Right hindlimb (tissue), 1 donor: ENCODE measurements at regions not wholly inside any gene's neighbourhood (a gene's known extent, or its start where the extent isn't known, plus 50 kb on each side); places are given as distances from the start of the nearest gene placed in this dataset.

Source experiments
- DNase-seq: peaks from one replicate; pipeline ENCODE4 v3.0.0-alpha.2; 2018

- DNase-seq = no peak
Measured at GRCh38 chr18:38047820-38048219, 482.2 kb upstream of the CELF4 start.

- no peak for DNase-seq
Measured at GRCh38 chr18:38046651-38047050, 481.1 kb upstream of the CELF4 start.

GRCh38 chr18:38045845-38046244, 480.2 kb upstream of the CELF4 start:
- DNase-seq = no peak

GRCh38 chr18:38042211-38042890, 476.8 kb upstream of the CELF4 start:
- DNase-seq = no peak

GRCh38 chr18:38038242-38038641, 472.6 kb upstream of the CELF4 start:
- no peak for DNase-seq

- no peak for DNase-seq
Measured at GRCh38 chr18:38035193-38035592, 469.6 kb upstream of the CELF4 start.

- DNase-seq = no peak
Measured at GRCh38 chr18:38033282-38033681, 467.7 kb upstream of the CELF4 start.

- DNase-seq = no peak
Measured at GRCh38 chr18:38032516-38032915, 466.9 kb upstream of the CELF4 start.

- DNase-seq = no peak
Measured at GRCh38 chr18:38028946-38029345, 463.3 kb upstream of the CELF4 start.

- DNase-seq = no peak
Measured at GRCh38 chr18:38025433-38026038, 459.9 kb upstream of the CELF4 start.

GRCh38 chr18:38023871-38024270, 458.3 kb upstream of the CELF4 start:
- no peak for DNase-seq

GRCh38 chr18:38022234-38022633, 456.6 kb upstream of the CELF4 start:
- no peak for DNase-seq

GRCh38 chr18:38019292-38019691, 453.7 kb upstream of the CELF4 start:
- no peak for DNase-seq

- DNase-seq = no peak
Measured at GRCh38 chr18:38010971-38011857, 445.6 kb upstream of the CELF4 start.

GRCh38 chr18:38010037-38010436, 444.4 kb upstream of the CELF4 start:
- DNase-seq = no peak

GRCh38 chr18:38009320-38009719, 443.7 kb upstream of the CELF4 start:
- DNase-seq = no peak

GRCh38 chr18:38007676-38008330, 442.2 kb upstream of the CELF4 start:
- DNase-seq = no peak

GRCh38 chr18:38007026-38007425, 441.4 kb upstream of the CELF4 start:
- DNase-seq = no peak

GRCh38 chr18:38006541-38006940, 440.9 kb upstream of the CELF4 start:
- DNase-seq = no peak

- DNase-seq = no peak
Measured at GRCh38 chr18:37997695-37998094, 432.1 kb upstream of the CELF4 start.

GRCh38 chr18:37987901-37988300, 422.3 kb upstream of the CELF4 start:
- no peak for DNase-seq

GRCh38 chr18:37986665-37987064, 421.1 kb upstream of the CELF4 start:
- DNase-seq = no peak

- no peak for DNase-seq
Measured at GRCh38 chr18:37985126-37985525, 419.5 kb upstream of the CELF4 start.
